IMR-90 (cell line): ENCODE measurements at regions not wholly inside any gene's neighbourhood (a gene's known extent, or its start where the extent isn't known, plus 50 kb on each side); places are given as distances from the start of the nearest gene placed in this dataset.

ENCODE experiments used
- ATAC-seq: fragments of 200-7000 bp; cut with Tn5 transposase; 2 replicates; pipeline ENCODE4 v1.9.1; 2020; ENCODE audit warnings: low read depth, mild to moderate bottlenecking, moderate library complexity
- BruUV-seq: library from RNA; stranded (reverse); fragments of 400-500 nt; replicated peaks from 2 replicates; lab custom pipeline; 2021; lab: Mats Ljungman, UMichigan
- CTCF ChIA-PET: fragments of 300-600 bp; formaldehyde crosslinking; extraction: SDS; loops from one replicate; lab custom pipeline; 2021; ENCODE audit warnings: antibody characterized with exemption; lab: Yijun Ruan, JAX
- POLR2A ChIA-PET: fragments of 300-600 bp; sonication (Branson Sonifier 250); formaldehyde crosslinking; loops from one replicate; lab custom pipeline; 2022; ENCODE audit warnings: antibody characterized with exemption; ENCODE audit not compliant: unreplicated experiment; lab: Charles Lee
- DNase-seq: peaks from one replicate; pipeline ENCODE4 v3.0.0; 2013
- H2AFZ ChIP-seq: replicated peaks from 2 replicates; pipeline ENCODE3; 2013; ENCODE audit warnings: low read length, mild to moderate bottlenecking; ENCODE audit not compliant: poor library complexity
- H2AK5ac ChIP-seq: 2 replicates; pipeline ENCODE4 v1.6.1; 2013; ENCODE audit warnings: low read depth, low read length, inconsistent platforms
- H2AK9ac ChIP-seq: replicated peaks from 2 replicates; pipeline ENCODE3; 2013; ENCODE audit warnings: mild to moderate bottlenecking, low read depth, low read length, moderate library complexity; ENCODE audit not compliant: poor library complexity
- H2BK120ac ChIP-seq: 2 replicates; pipeline ENCODE4 v1.6.1; 2013; ENCODE audit warnings: low read depth, low read length, inconsistent platforms
- H2BK15ac ChIP-seq: 3 replicates; pipeline ENCODE4 v1.6.1; 2013; ENCODE audit warnings: low read depth, low read length, inconsistent platforms
- H2BK20ac ChIP-seq: 2 replicates; pipeline ENCODE4 v1.6.1; 2013; ENCODE audit warnings: low read depth, mild to moderate bottlenecking, inconsistent platforms, low read length, moderate library complexity
- H2BK5ac ChIP-seq: 2 replicates; pipeline ENCODE4 v1.6.1; 2013; ENCODE audit warnings: mild to moderate bottlenecking, low read depth, low read length, inconsistent platforms; ENCODE audit not compliant: poor library complexity, severe bottlenecking
- H3K14ac ChIP-seq: replicated peaks from 2 replicates; pipeline ENCODE4 v1.6.1; 2013; ENCODE audit warnings: low read depth, low read length, inconsistent platforms
- H3K18ac ChIP-seq: 2 replicates; pipeline ENCODE4 v1.6.1; 2013; ENCODE audit warnings: low read depth, low read length, control low read depth
- H3K23ac ChIP-seq: 2 replicates; pipeline ENCODE4 v1.6.1; 2013; ENCODE audit warnings: low read depth, low read length, inconsistent platforms
- H3K27ac ChIP-seq: 2 replicates; pipeline ENCODE4 v1.5.1; 2013; ENCODE audit warnings: mild to moderate bottlenecking, control low read depth, low read length; ENCODE audit not compliant: insufficient read depth
- H3K27me3 ChIP-seq: 2 replicates; pipeline ENCODE4 v1.6.1; 2013; ENCODE audit warnings: low read length; ENCODE audit not compliant: control insufficient read depth, insufficient read depth
- H3K36me3 ChIP-seq: 2 replicates; pipeline ENCODE4 v1.6.1; 2013; ENCODE audit warnings: low read length, mixed read lengths; ENCODE audit not compliant: control insufficient read depth, insufficient read depth
- H3K4ac ChIP-seq: 2 replicates; pipeline ENCODE4 v1.6.1; 2013; ENCODE audit warnings: low read depth, low read length, inconsistent platforms
- H3K4me1 ChIP-seq: 2 replicates; pipeline ENCODE4 v1.6.1; 2013; ENCODE audit warnings: low read length, mixed read lengths; ENCODE audit not compliant: control insufficient read depth, insufficient read depth
- H3K4me2 ChIP-seq: 2 replicates; pipeline ENCODE4 v1.6.1; 2013; ENCODE audit warnings: low read depth, mild to moderate bottlenecking, control low read depth, low read length, moderate library complexity
- H3K4me3 ChIP-seq: 2 replicates; pipeline ENCODE4 v1.5.1; 2013; ENCODE audit warnings: low read depth, mild to moderate bottlenecking, control low read depth, low read length, moderate library complexity; ENCODE audit not compliant: insufficient read depth
- H3K56ac ChIP-seq: 2 replicates; pipeline ENCODE4 v1.6.1; 2013; ENCODE audit warnings: low read length, inconsistent platforms; ENCODE audit not compliant: insufficient read depth; ENCODE audit errors: extremely low read depth
- H3K79me1 ChIP-seq, 2 experiments: 2 replicates each; pipeline ENCODE4 v1.6.1; 2013; ENCODE audit warnings: low read length in 2 of 2, inconsistent platforms in 1 of 2, low read depth in 1 of 2
- H3K9ac ChIP-seq: 2 replicates; pipeline ENCODE4 v1.6.1; 2013; ENCODE audit warnings: low read depth, low read length, control low read depth
- H3K9me1 ChIP-seq: 2 replicates; pipeline ENCODE4 v1.6.1; 2013; ENCODE audit warnings: low read length, inconsistent platforms; ENCODE audit not compliant: insufficient read depth
- H3K9me3 ChIP-seq: 2 replicates; pipeline ENCODE4 v1.6.1; 2013; ENCODE audit warnings: low read length; ENCODE audit not compliant: control insufficient read depth, insufficient read depth
- H4K20me1 ChIP-seq: 2 replicates; pipeline ENCODE4 v1.6.1; 2013; ENCODE audit warnings: low read length, inconsistent platforms; ENCODE audit not compliant: insufficient read depth
- H4K5ac ChIP-seq: 2 replicates; pipeline ENCODE4 v1.6.1; 2013; ENCODE audit warnings: mild to moderate bottlenecking, low read depth, low read length, control low read depth
- H4K8ac ChIP-seq, 2 experiments: 2 replicates each; pipeline ENCODE4 v1.6.1; 2013; ENCODE audit warnings: low read depth in 2 of 2, low read length in 2 of 2, control low read depth in 1 of 2, inconsistent platforms in 1 of 2
- H4K91ac ChIP-seq: 2 replicates; pipeline ENCODE4 v1.6.1; 2013; ENCODE audit warnings: low read depth, low read length, inconsistent platforms; ENCODE audit not compliant: insufficient read depth
- FOS ChIP-seq: fragments of 150-350 bp; IDR thresholded peaks from 2 replicates; pipeline ENCODE4 v1.6.1; 2016; ENCODE audit warnings: low read depth, low read length
- MAFK ChIP-seq: IDR thresholded peaks from 2 replicates; pipeline ENCODE4 v1.6.1; 2012; ENCODE audit warnings: low read depth, low read length, improper control_type of control experiment
- MXI1 ChIP-seq: IDR thresholded peaks from 2 replicates; pipeline ENCODE4 v1.6.1; 2012; ENCODE audit warnings: low read depth, mild to moderate bottlenecking, low read length, moderate library complexity, borderline replicate concordance
- RAD21 ChIP-seq: IDR thresholded peaks from 2 replicates; pipeline ENCODE4 v1.6.1; 2012; ENCODE audit warnings: low read length, improper control_type of control experiment
- USF2 ChIP-seq: fragments of 150-350 bp; IDR thresholded peaks from 2 replicates; pipeline ENCODE4 v1.6.1; 2017; ENCODE audit warnings: mild to moderate bottlenecking, antibody characterized with exemption, low read length, low read depth
- dilution Hi-C: fragments of 300-500 bp; cut with HindIII; formaldehyde crosslinking; loops from one replicate; pipeline ENCODE4 v1.14.3; 2018; ENCODE audit warnings: low sequenced_read_pairs; ENCODE audit not compliant: unreplicated experiment
- in situ Hi-C: fragments of 300-500 bp; cut with MboI; formaldehyde crosslinking; loops from 3 replicates; pipeline ENCODE4 v1.14.3; 2019; ENCODE audit warnings: low sequenced_read_pairs, inconsistent platforms, mixed read lengths
- intact Hi-C: fragments of 100-400 bp; cut with micrococcal nuclease; formaldehyde crosslinking; loops from 2 replicates; pipeline ENCODE4 v1.10.0; 2022

DNA sequence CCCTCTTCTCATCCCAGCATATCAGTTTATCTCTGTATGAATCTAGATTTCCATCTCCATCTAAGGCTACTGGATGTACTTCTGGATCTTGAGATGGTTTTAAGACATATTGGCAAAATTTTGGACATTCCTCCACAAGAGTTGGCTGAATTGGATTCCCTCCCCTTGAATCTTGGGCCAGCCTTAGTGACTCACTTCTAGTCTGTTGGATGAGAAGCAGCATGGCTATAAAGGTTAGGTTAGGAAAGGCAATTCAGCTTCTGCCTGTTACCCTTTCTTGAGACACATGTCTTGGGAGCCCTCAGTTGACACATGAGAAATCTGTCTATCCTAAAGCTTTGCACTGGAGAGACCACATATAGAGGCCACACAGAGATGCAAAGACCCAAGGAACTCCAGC lies 73.0 kb upstream of the PGR start:
- Histone ChIP-seq H2BK15ac (no peak overlapping the region), H3K27ac (no peak overlapping the region), H4K8ac (no peak overlapping the region), H3K4me2 (no peak overlapping the region), H4K91ac (no peak overlapping the region), H3K4ac (no peak overlapping the region), H4K5ac (no peak overlapping the region), H2BK20ac (no peak overlapping the region), H3K14ac (no peak overlapping the region), H3K4me1 (no peaks in the 10 kb centered on the region), H3K9me1 (no peaks in the 10 kb centered on the region), H3K36me3 (no peaks in the 10 kb centered on the region), H3K4me3 (no peak overlapping the region), H2BK120ac (no peak overlapping the region), H2AFZ (no peak overlapping the region), H2AK5ac (no peak overlapping the region), H3K9me3 (no peaks in the 10 kb centered on the region; the same call in 1 of the 2 replicates), H3K79me1 (no peaks in the 10 kb centered on the region), H4K20me1 (no peaks in the 10 kb centered on the region), H2AK9ac (no peak overlapping the region), H3K56ac (no peak overlapping the region), H3K18ac (no peak overlapping the region), H2BK5ac (no peak overlapping the region), H3K9ac (no peak overlapping the region), H3K23ac (no peak overlapping the region), H3K27me3 (no peaks in the 10 kb centered on the region)
- POLR2A ChIA-PET, result no interaction called here
- in situ Hi-C loops (no loop called here), dilution Hi-C loops (no loop called here), intact Hi-C loops (no loop called here)
- DNase-seq (no peak), ATAC-seq (no peak)
- no peak for TF ChIP-seq FOS
- no peak for TF ChIP-seq MAFK
- no peak for TF ChIP-seq RAD21
- TF ChIP-seq MXI1, result no peak
- no peak for TF ChIP-seq USF2
- BruUV-seq, result no TSS peak
- CTCF ChIA-PET, result no interaction called here
